GM12878 (cell line): ENCODE measurements at regions not wholly inside any gene's neighbourhood (a gene's known extent, or its start where the extent isn't known, plus 50 kb on each side); places are given as distances from the start of the nearest gene placed in this dataset.

Experiments used
- ATAC-seq: fragments of 200-7000 bp; cut with Tn5 transposase; 3 replicates; pipeline ENCODE4 v1.9.1; 2020; ENCODE audit warnings: mild to moderate bottlenecking, moderate library complexity
- BruUV-seq: library from RNA; stranded (reverse); fragments of 400-500 nt; replicated peaks from 2 replicates; lab custom pipeline; 2021; lab: Mats Ljungman, UMichigan
- CTCF ChIA-PET: fragments of 300-600 bp; sonication (Branson Sonifier 250); formaldehyde crosslinking; extraction: SDS; loops from one replicate; lab custom pipeline; 2021; ENCODE audit warnings: inconsistent platforms; lab: Yijun Ruan, JAX
- POLR2A ChIA-PET: fragments of 350-600 bp; formaldehyde crosslinking; extraction: SDS; loops from one replicate; lab custom pipeline; 2021; ENCODE audit warnings: inconsistent platforms; lab: Charles Lee
- RAD21 ChIA-PET: fragments of 300-600 bp; sonication (Branson Sonifier 250); formaldehyde crosslinking; loops from one replicate; lab custom pipeline; 2023; ENCODE audit warnings: antibody characterized with exemption; ENCODE audit not compliant: unreplicated experiment; lab: Charles Lee
- SMC1A ChIA-PET: fragments of 300-600 bp; sonication (Branson Sonifier 250); formaldehyde crosslinking; loops from one replicate; lab custom pipeline; 2023; ENCODE audit not compliant: unreplicated experiment, uncharacterized antibody; lab: Charles Lee
- DNase-seq: peaks from one replicate; pipeline ENCODE4 v3.0.0-alpha.2; 2011; ENCODE audit warnings: low read depth, low spot score
- FAIRE-seq: peaks from 3 replicates; lab custom pipeline; 2011; peaks lifted over from hg19 to GRCh38; lab: Jason Lieb, UNC
- H2AFZ ChIP-seq: 2 replicates; pipeline ENCODE4 v1.6.0; 2011; ENCODE audit warnings: low read depth, low read length, control low read depth; ENCODE audit not compliant: control insufficient read depth
- H3K27ac ChIP-seq: 2 replicates; pipeline ENCODE4 v1.5.1; 2011; ENCODE audit warnings: control low read depth; ENCODE audit not compliant: control insufficient read depth, insufficient read depth
- H3K27me3 ChIP-seq, 2 experiments: replicated peaks in 1 of 2; 2 replicates each; pipeline versions ENCODE4 v1.6.0 to v1.6.1; 2011; ENCODE audit warnings: low read length in 1 of 2; ENCODE audit not compliant: control insufficient read depth in 2 of 2, insufficient read depth in 2 of 2
- H3K36me3 ChIP-seq, 2 experiments: 2 replicates each; pipeline ENCODE4 v1.5.1; 2011; ENCODE audit warnings: low read length in 1 of 2; ENCODE audit not compliant: control insufficient read depth in 2 of 2, insufficient read depth in 2 of 2
- H3K4me1 ChIP-seq: 2 replicates; pipeline ENCODE4 v1.6.1; 2011; ENCODE audit warnings: mild to moderate bottlenecking, low read length, moderate library complexity, mixed read lengths; ENCODE audit not compliant: control insufficient read depth, insufficient read depth
- H3K4me2 ChIP-seq: 2 replicates; pipeline ENCODE4 v1.6.0; 2011; ENCODE audit warnings: control low read depth; ENCODE audit not compliant: control insufficient read depth, insufficient read depth
- H3K4me3 ChIP-seq: fragments of 200-600 bp; sonication (generic); 2 replicates; pipeline ENCODE4 v1.5.1; 2016
- H3K79me2 ChIP-seq: 2 replicates; pipeline ENCODE4 v1.6.0; 2011; ENCODE audit warnings: low read length; ENCODE audit not compliant: control insufficient read depth, insufficient read depth
- H3K9ac ChIP-seq: 2 replicates; pipeline ENCODE4 v1.8.0; 2011; ENCODE audit warnings: low read length, control low read depth, mixed read lengths; ENCODE audit not compliant: control insufficient read depth, insufficient read depth
- H3K9me3 ChIP-seq: replicated peaks from 3 replicates; pipeline ENCODE4 v1.5.1; 2011; ENCODE audit warnings: mild to moderate bottlenecking, low read length; ENCODE audit not compliant: control insufficient read depth, insufficient read depth
- H4K20me1 ChIP-seq: 2 replicates; pipeline ENCODE4 v1.6.0; 2011; ENCODE audit not compliant: control insufficient read depth, insufficient read depth
- ATF7 ChIP-seq: fragments of 450-650 bp; IDR thresholded peaks from 2 replicates; pipeline ENCODE4 v1.6.1; 2016; ENCODE audit warnings: low read depth, mild to moderate bottlenecking
- BHLHE40 ChIP-seq, 2 experiments: fragments of 450-650 bp in 1 of 2; IDR thresholded peaks; 2 replicates each; pipeline ENCODE4 v1.6.1; 2011 to 2017; ENCODE audit warnings: low read depth in 2 of 2, borderline replicate concordance in 1 of 2, improper control_type of control experiment in 1 of 2, low read length in 1 of 2, mild to moderate bottlenecking in 1 of 2
- CHD2 ChIP-seq: IDR thresholded peaks from 2 replicates; pipeline ENCODE4 v1.6.1; 2011; ENCODE audit warnings: low read depth, low read length, improper control_type of control experiment, borderline replicate concordance
- CTCF ChIP-seq, 3 experiments: IDR thresholded peaks in 2 of 3; conservative IDR thresholded peaks in 1 of 3; 2 replicates each; pipeline ENCODE4 v1.5.1; 2011; ENCODE audit warnings: low read depth in 3 of 3, low read length in 3 of 3, mild to moderate bottlenecking in 3 of 3, control low read depth in 2 of 3, moderate library complexity in 2 of 3, inconsistent platforms in 1 of 3, mixed read lengths in 1 of 3; ENCODE audit not compliant: control insufficient read depth in 2 of 3, insufficient read depth in 1 of 3; ENCODE audit errors: extremely low read depth in 1 of 3
- KLF5 ChIP-seq: fragments of 450-650 bp; IDR thresholded peaks from 2 replicates; pipeline ENCODE4 v1.6.1; 2014; ENCODE audit warnings: mild to moderate bottlenecking; ENCODE audit not compliant: partially characterized antibody
- PML ChIP-seq: IDR thresholded peaks from 2 replicates; pipeline ENCODE4 v1.6.1; 2012; ENCODE audit warnings: low read length, inconsistent platforms
- POU2F2 ChIP-seq: IDR thresholded peaks from 3 replicates; pipeline ENCODE4 v1.6.1; 2011; ENCODE audit warnings: low read depth, mild to moderate bottlenecking, low read length, borderline replicate concordance
- RAD21 ChIP-seq: IDR thresholded peaks from 2 replicates; pipeline ENCODE4 v1.6.1; 2011; ENCODE audit warnings: mild to moderate bottlenecking, low read depth, low read length, moderate library complexity; ENCODE audit not compliant: insufficient read depth
- SMC3 ChIP-seq: IDR thresholded peaks from 2 replicates; pipeline ENCODE4 v1.6.1; 2011; ENCODE audit warnings: low read length, improper control_type of control experiment, borderline replicate concordance
- TARDBP ChIP-seq: IDR thresholded peaks from 2 replicates; pipeline ENCODE4 v1.6.1; 2016; ENCODE audit warnings: borderline replicate concordance
- TCF12 ChIP-seq: IDR thresholded peaks from 2 replicates; pipeline ENCODE4 v1.6.1; 2011; ENCODE audit warnings: low read depth, mild to moderate bottlenecking, low read length
- WGBS: methylation state at CpG from one replicate; pipeline ENCODE4 v1.1.6; 2016; ENCODE audit warnings: low lambda C conversion rate; ENCODE audit not compliant: insufficient replicate concordance, insufficient coverage; ENCODE audit errors: missing lambda C conversion rate; 5-methylcytosine and 5-hydroxymethylcytosine counted together
- in situ Hi-C: fragments of 300-500 bp; cut with MboI; formaldehyde crosslinking; loops from 9 replicates; pipeline ENCODE4 v1.14.3; 2018; ENCODE audit warnings: mixed read lengths
- intact Hi-C: fragments of 100-400 bp; cut with micrococcal nuclease; formaldehyde crosslinking; loops from one replicate; pipeline ENCODE4 v1.14.2; 2022; ENCODE audit not compliant: unreplicated experiment

GRCh38 chr10:128734734-128735133 is 608.5 kb upstream of the MKI67 start (continued):
- TF ChIP-seq KLF5: no peak

GRCh38 chr10:128735996-128736395 is 609.8 kb upstream of the MKI67 start:
- Histone ChIP-seq H3K4me3 (no peak overlapping the region), H3K36me3 (no peaks in the 10 kb centered on the region), H4K20me1 (no peaks in the 10 kb centered on the region), H3K4me1 (no peaks in the 10 kb centered on the region), H3K4me2 (no peak overlapping the region), H3K79me2 (no peaks in the 10 kb centered on the region), H2AFZ (no peak overlapping the region), H3K27ac (no peak overlapping the region), H3K9ac (no peak overlapping the region), H3K9me3 (no peaks in the 10 kb centered on the region), H3K27me3 (peaks cover 0 to 1% of the 10 kb centered on the region in 2 experiments; a peak in 1 of 4 replicates)
- in situ Hi-C loops (no loop called here), intact Hi-C loops (no loop called here)
- BruUV-seq: no TSS peak
- ATAC-seq: no peak
- no peak for DNase-seq
- TF ChIP-seq ATF7: no peak
- no peak for TF ChIP-seq TCF12
- TF ChIP-seq CTCF (IDR thresholded peaks at IDR 0.05 in 2 of 3, conservative IDR thresholded peaks at IDR 0.05 in 1 of 3; ENCODE audit: control insufficient read depth in 2 of 3, extremely low read depth in 1 of 3, insufficient read depth in 1 of 3, low read depth in 3 of 3, low read length in 3 of 3): no peak
- no peak for TF ChIP-seq PML
- TF ChIP-seq CHD2: no peak
- TF ChIP-seq TARDBP: no peak
- TF ChIP-seq POU2F2: no peak
- no peak for TF ChIP-seq SMC3
- TF ChIP-seq BHLHE40 (IDR thresholded peaks at IDR 0.05; ENCODE audit: borderline replicate concordance in 1 of 2, low read depth in 2 of 2, low read length in 1 of 2): no peak
- no peak for TF ChIP-seq RAD21
- ChIA-PET CTCF (no interaction called here), SMC1A (interaction anchor here (0.7 kb wide), 1 partner anchor 562 kb away, joined by 3 read pairs; no protein-coding TSS in a partner anchor), RAD21 (no interaction called here), POLR2A (no interaction called here)
- FAIRE-seq: no peak
- 11% methylated on average over 8 of the region's 8 CpGs for WGBS
